ENCODE measurements at regions not wholly inside any gene's neighbourhood (a gene's known extent, or its start where the extent isn't known, plus 50 kb on each side); places are given as distances from the start of the nearest gene placed in this dataset.
"Not testable (repeated sequence)": the region's sequence is repeated elsewhere in the genome, so short reads cannot be mapped to it uniquely, and the experiment has no call there.

DNA sequence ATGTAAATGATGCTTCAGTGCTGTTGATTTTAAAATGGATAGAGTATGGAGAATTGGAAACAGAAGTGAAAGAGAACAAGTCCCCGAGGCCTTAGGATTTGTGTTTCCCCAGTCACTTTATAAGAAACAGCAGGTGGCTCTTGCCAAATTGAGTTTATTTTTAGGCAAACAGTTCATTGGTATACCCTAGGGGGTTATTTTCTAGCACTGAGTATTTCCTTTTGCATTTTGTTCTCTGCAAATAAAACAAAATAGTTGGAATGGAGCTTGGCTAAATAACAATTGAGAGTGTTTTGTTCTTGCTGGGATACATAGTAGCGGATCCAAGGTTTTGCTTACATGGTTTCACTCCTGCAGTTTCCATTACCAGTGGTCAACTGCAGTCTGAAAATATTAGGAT, 591.1 kb upstream of the C16orf82 start:
- H3K9me3 ChIP-seq (ENCODE audit: control insufficient read depth in 2 of 2, low read length in 2 of 2), result no peaks in the 10 kb centered on the region
- no peaks in the 10 kb centered on the region for H3K4me1 ChIP-seq (ENCODE audit: control insufficient read depth in 2 of 2, insufficient read depth in 2 of 2, low read length in 2 of 2)
- H3K27me3 ChIP-seq (ENCODE audit: control insufficient read depth in 2 of 2, insufficient read depth in 2 of 2, low read length in 2 of 2), result no peaks in the 10 kb centered on the region
- no peak overlapping the region for H3K27ac ChIP-seq (ENCODE audit: low read depth in 2 of 2, low read length in 2 of 2)
- no peak overlapping the region for H3K9ac ChIP-seq (ENCODE audit: low read depth in 1 of 2, low read length in 2 of 2)
- no peaks in the 10 kb centered on the region for H3K36me3 ChIP-seq (ENCODE audit: control insufficient read depth in 2 of 2, insufficient read depth in 2 of 2, low read length in 2 of 2)
- H3K4me3 ChIP-seq (ENCODE audit: low read length in 2 of 2), result no peak overlapping the region

DNA sequence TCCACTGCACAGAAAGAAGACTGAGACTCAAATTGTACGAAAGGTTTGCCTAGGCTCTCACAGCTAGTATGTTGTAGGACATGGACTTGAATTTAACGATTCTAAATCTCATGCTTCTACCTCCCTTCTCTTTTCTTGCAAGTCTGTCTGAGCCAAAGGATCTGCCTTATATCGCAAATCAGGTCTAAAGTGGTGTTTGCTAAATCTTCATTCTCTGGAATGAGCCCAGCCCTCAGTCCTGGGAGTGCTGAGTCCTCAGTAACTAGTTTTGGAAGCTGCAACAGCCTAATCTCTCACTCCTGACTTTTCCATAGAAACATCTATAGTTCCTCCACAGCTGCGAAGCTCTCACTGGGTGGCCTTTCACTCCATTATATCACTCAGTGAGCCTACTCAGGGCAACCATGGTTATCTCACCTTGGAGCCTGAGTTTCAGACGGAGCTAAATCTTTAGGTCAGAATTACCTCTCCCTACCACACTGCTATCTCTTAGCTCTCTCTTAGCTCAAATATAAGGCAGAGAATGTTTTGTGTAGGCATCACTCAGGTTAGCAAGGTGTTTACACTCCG, 575.5 kb upstream of the C16orf82 start:
- H3K9ac ChIP-seq (ENCODE audit: low read depth in 1 of 2, low read length in 2 of 2), result no peak overlapping the region
- H3K9me3 ChIP-seq (ENCODE audit: control insufficient read depth in 2 of 2, low read length in 2 of 2), result no peaks in the 10 kb centered on the region
- H3K4me1 ChIP-seq (ENCODE audit: control insufficient read depth in 2 of 2, insufficient read depth in 2 of 2, low read length in 2 of 2), result no peaks in the 10 kb centered on the region
- no peak overlapping the region for H3K27ac ChIP-seq (ENCODE audit: low read depth in 2 of 2, low read length in 2 of 2)
- H3K27me3 ChIP-seq (ENCODE audit: control insufficient read depth in 2 of 2, insufficient read depth in 2 of 2, low read length in 2 of 2), result no peaks in the 10 kb centered on the region
- H3K4me3 ChIP-seq (ENCODE audit: low read length in 2 of 2), result no peak overlapping the region
- no peaks in the 10 kb centered on the region for H3K36me3 ChIP-seq (ENCODE audit: control insufficient read depth in 2 of 2, insufficient read depth in 2 of 2, low read length in 2 of 2)

DNA sequence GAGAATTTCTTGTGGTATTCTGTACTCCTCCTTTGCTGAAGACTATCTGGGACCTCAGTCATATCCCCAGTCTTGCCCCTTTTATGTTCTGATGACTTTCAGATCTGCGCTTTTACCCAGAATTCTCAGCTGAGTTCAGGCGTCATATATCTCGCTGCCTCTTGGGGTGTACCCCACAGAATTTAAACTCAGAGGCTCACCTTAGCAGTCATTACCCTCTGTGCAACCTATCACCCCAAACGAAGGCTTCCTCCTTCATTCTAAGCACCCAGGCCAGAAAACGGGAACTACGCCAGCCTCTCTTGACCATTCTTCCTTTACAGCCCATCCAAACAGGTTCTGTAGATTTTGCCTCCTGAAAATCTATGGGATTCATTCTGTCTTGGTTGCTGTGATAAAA, 574.8 kb upstream of the C16orf82 start:
- no peak overlapping the region for H3K9ac ChIP-seq (ENCODE audit: low read depth in 1 of 2, low read length in 2 of 2)
- H3K4me1 ChIP-seq (ENCODE audit: control insufficient read depth in 2 of 2, insufficient read depth in 2 of 2, low read length in 2 of 2), result no peaks in the 10 kb centered on the region
- no peaks in the 10 kb centered on the region for H3K27me3 ChIP-seq (ENCODE audit: control insufficient read depth in 2 of 2, insufficient read depth in 2 of 2, low read length in 2 of 2)
- no peak overlapping the region for H3K4me3 ChIP-seq (ENCODE audit: low read length in 2 of 2)
- no peak overlapping the region for H3K27ac ChIP-seq (ENCODE audit: low read depth in 2 of 2, low read length in 2 of 2)
- H3K9me3 ChIP-seq (ENCODE audit: control insufficient read depth in 2 of 2, low read length in 2 of 2), result no peaks in the 10 kb centered on the region
- no peaks in the 10 kb centered on the region for H3K36me3 ChIP-seq (ENCODE audit: control insufficient read depth in 2 of 2, insufficient read depth in 2 of 2, low read length in 2 of 2)

DNA sequence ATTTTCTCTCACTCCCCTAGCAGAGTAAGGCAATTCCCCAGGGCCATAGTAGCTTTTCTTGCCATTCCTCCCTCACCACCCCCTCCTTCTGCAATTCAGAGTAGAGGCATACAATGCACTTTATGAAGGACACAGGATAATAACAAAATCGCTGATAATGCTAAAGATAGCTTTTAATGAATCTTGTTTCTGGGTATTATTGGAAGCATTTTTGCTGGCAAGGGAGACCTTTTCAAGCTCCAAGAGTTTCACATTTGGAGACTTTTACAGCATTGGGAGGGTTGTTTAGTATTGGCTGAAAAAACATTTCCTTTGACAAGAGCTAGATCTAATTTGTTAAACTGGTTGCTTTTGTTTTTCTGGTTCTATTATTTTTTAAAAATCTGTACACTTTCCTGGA, 573.0 kb upstream of the C16orf82 start:
- no peak overlapping the region for H3K9ac ChIP-seq (ENCODE audit: low read depth in 1 of 2, low read length in 2 of 2)
- no peaks in the 10 kb centered on the region for H3K9me3 ChIP-seq (ENCODE audit: control insufficient read depth in 2 of 2, low read length in 2 of 2)
- no peaks in the 10 kb centered on the region for H3K4me1 ChIP-seq (ENCODE audit: control insufficient read depth in 2 of 2, insufficient read depth in 2 of 2, low read length in 2 of 2)
- no peaks in the 10 kb centered on the region for H3K27me3 ChIP-seq (ENCODE audit: control insufficient read depth in 2 of 2, insufficient read depth in 2 of 2, low read length in 2 of 2)
- no peak overlapping the region for H3K4me3 ChIP-seq (ENCODE audit: low read length in 2 of 2)
- no peak overlapping the region for H3K27ac ChIP-seq (ENCODE audit: low read depth in 2 of 2, low read length in 2 of 2)
- no peaks in the 10 kb centered on the region for H3K36me3 ChIP-seq (ENCODE audit: control insufficient read depth in 2 of 2, insufficient read depth in 2 of 2, low read length in 2 of 2)

DNA sequence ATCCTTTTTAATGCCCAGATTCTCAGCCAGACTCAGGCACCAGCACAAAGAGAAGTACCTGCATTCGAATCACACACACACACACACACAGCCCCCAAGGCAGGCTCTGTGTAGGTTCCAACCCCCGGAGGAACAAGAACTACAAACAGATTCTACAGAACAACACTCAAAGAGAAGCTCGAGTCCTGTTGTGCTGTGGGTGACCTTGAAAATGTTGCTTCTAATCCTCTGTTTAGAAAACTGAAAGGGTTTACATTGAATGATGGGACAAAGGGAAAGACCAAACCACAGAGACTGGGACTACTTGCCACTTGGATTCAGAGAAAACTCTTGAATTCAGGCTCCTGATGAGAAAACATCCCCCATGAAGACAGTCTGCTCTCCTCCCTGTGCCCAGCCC, 568.8 kb upstream of the C16orf82 start:
- Histone ChIP-seq H3K27me3 (ENCODE audit: control insufficient read depth in 2 of 2, insufficient read depth in 2 of 2, low read length in 2 of 2) (no peaks in the 10 kb centered on the region), H3K36me3 (ENCODE audit: control insufficient read depth in 2 of 2, insufficient read depth in 2 of 2, low read length in 2 of 2) (no peaks in the 10 kb centered on the region), H3K9ac (ENCODE audit: low read depth in 1 of 2, low read length in 2 of 2) (no peak overlapping the region), H3K27ac (ENCODE audit: low read depth in 2 of 2, low read length in 2 of 2) (no peak overlapping the region), H3K4me1 (ENCODE audit: control insufficient read depth in 2 of 2, insufficient read depth in 2 of 2, low read length in 2 of 2) (no peaks in the 10 kb centered on the region), H3K9me3 (ENCODE audit: control insufficient read depth in 2 of 2, low read length in 2 of 2) (no peaks in the 10 kb centered on the region), H3K4me3 (ENCODE audit: low read length in 2 of 2) (no peak overlapping the region)

DNA sequence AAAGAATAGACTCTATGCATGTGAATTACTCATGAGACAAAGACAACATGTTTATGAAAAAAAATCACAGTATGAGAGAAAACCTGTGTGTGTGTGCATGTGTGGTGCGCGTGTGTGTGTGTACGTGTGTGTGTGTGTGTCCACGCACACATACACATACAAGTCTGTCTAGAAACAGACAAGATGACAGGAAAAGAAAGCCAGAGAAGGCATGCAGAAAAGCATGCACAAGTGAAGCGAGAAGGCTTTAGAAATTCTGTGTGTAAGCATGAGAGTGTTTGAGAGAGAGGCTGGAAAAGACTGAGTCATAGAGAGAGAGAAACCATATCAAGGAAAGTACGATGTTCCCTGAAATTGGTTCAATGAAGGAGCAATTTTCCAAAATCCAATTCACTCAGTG, 566.4 kb upstream of the C16orf82 start:
- H3K27ac ChIP-seq (ENCODE audit: low read depth in 2 of 2, low read length in 2 of 2), result no peak overlapping the region
- H3K4me1 ChIP-seq (ENCODE audit: control insufficient read depth in 2 of 2, insufficient read depth in 2 of 2, low read length in 2 of 2), result no peaks in the 10 kb centered on the region
- H3K4me3 ChIP-seq (ENCODE audit: low read length in 2 of 2), result no peak overlapping the region
- no peaks in the 10 kb centered on the region for H3K9me3 ChIP-seq (ENCODE audit: control insufficient read depth in 2 of 2, low read length in 2 of 2)
- H3K36me3 ChIP-seq (ENCODE audit: control insufficient read depth in 2 of 2, insufficient read depth in 2 of 2, low read length in 2 of 2), result no peaks in the 10 kb centered on the region
- no peaks in the 10 kb centered on the region for H3K27me3 ChIP-seq (ENCODE audit: control insufficient read depth in 2 of 2, insufficient read depth in 2 of 2, low read length in 2 of 2)
- no peak overlapping the region for H3K9ac ChIP-seq (ENCODE audit: low read depth in 1 of 2, low read length in 2 of 2)

DNA sequence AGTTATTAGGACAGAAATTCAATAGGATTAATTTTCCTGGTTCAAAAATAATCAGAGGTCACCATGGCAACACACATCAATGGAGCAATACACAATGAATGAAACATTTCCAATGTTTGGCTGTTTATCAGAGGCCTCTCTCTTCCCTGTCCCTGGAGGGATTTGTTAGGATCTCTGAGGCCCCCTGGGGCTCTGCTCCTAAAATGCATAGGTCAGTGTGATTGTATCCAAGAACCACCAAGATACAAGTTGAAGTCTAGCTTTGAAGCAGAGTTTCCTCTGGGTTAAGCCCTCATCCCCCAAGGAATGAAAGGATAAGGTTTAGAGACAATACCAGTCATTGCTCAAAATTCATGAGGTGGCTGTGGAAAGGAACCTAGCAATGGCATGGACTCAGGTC, 561.2 kb upstream of the C16orf82 start:
- Histone ChIP-seq H3K4me3 (ENCODE audit: low read length in 2 of 2) (no peak overlapping the region), H3K36me3 (ENCODE audit: control insufficient read depth in 2 of 2, insufficient read depth in 2 of 2, low read length in 2 of 2) (no peaks in the 10 kb centered on the region), H3K4me1 (ENCODE audit: control insufficient read depth in 2 of 2, insufficient read depth in 2 of 2, low read length in 2 of 2) (no peaks in the 10 kb centered on the region), H3K9ac (ENCODE audit: low read depth in 1 of 2, low read length in 2 of 2) (no peak overlapping the region), H3K9me3 (ENCODE audit: control insufficient read depth in 2 of 2, low read length in 2 of 2) (no peaks in the 10 kb centered on the region), H3K27ac (ENCODE audit: low read depth in 2 of 2, low read length in 2 of 2) (no peak overlapping the region), H3K27me3 (ENCODE audit: control insufficient read depth in 2 of 2, insufficient read depth in 2 of 2, low read length in 2 of 2) (no peaks in the 10 kb centered on the region)

DNA sequence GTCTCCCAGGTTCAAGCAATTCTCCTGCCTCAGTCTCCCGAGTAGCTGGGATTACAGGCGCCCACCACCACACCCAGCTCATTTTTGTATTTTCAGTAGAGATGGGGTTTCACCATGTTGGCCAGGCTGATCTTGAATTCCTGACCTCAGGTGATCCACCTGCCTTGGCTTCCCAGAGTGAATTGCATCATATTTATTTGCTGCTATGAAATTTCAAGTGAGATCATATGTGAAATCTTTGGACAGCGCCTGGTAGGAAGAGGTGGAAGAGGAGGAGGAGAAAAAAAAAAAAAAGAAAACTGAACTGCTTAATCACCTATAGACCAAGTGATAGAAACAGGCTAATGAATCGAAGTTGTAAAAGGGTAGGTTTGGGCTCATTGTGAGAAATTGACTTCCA, 557.8 kb upstream of the C16orf82 start:
- not testable (repeated sequence) for H3K36me3 ChIP-seq (ENCODE audit: control insufficient read depth in 2 of 2, insufficient read depth in 2 of 2, low read length in 2 of 2); H3K27me3 ChIP-seq (ENCODE audit: control insufficient read depth in 2 of 2, insufficient read depth in 2 of 2, low read length in 2 of 2); H3K4me3 ChIP-seq (ENCODE audit: low read length in 2 of 2); H3K27ac ChIP-seq (ENCODE audit: low read depth in 2 of 2, low read length in 2 of 2); H3K9me3 ChIP-seq (ENCODE audit: control insufficient read depth in 2 of 2, low read length in 2 of 2); H3K9ac ChIP-seq (ENCODE audit: low read depth in 1 of 2, low read length in 2 of 2); H3K4me1 ChIP-seq (ENCODE audit: control insufficient read depth in 2 of 2, insufficient read depth in 2 of 2, low read length in 2 of 2)

DNA sequence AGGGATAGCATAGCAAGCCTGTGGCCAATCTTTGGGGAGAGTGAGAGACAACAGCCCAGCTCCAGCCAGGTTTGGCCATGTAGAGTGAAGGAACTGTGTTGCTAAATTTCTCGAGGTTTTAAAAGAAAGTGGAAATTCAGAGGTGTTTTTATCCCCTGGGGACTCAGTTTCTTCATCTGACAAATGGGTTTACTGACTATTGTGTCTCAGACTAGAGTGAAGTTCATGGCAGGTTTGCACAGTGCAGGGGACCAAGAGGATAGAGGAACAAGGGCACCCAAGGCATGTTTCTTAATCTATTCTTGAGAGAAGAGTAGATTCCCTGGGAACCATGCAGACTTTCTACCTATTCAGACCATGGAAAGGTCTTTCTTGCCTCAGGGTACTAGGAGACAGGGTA, 555.8 kb upstream of the C16orf82 start:
- Histone ChIP-seq H3K4me3 (ENCODE audit: low read length in 2 of 2) (no peak overlapping the region), H3K9me3 (ENCODE audit: control insufficient read depth in 2 of 2, low read length in 2 of 2) (no peaks in the 10 kb centered on the region), H3K27ac (ENCODE audit: low read depth in 2 of 2, low read length in 2 of 2) (no peak overlapping the region), H3K9ac (ENCODE audit: low read depth in 1 of 2, low read length in 2 of 2) (no peak overlapping the region), H3K27me3 (ENCODE audit: control insufficient read depth in 2 of 2, insufficient read depth in 2 of 2, low read length in 2 of 2) (no peaks in the 10 kb centered on the region), H3K4me1 (ENCODE audit: control insufficient read depth in 2 of 2, insufficient read depth in 2 of 2, low read length in 2 of 2) (no peaks in the 10 kb centered on the region), H3K36me3 (ENCODE audit: control insufficient read depth in 2 of 2, insufficient read depth in 2 of 2, low read length in 2 of 2) (no peaks in the 10 kb centered on the region)

DNA sequence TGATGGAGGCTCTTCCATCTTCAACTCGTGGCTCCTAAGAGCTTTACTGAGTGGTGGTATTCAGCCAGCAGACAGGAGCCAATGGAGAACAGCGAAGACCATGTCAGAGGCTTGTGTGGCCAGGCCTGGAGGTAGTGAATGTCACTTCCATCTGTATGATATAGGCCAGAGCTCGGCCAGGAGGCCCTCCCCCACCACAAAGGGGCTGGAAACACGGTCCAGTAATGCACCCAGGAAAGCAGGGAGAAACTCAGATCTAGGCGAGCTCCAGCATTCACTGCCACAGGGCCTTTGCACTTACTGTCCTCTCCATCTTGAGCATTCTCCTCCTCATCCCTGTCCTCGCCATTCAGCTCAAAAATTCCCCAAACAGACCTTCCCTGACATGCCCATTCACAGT, 555.3 kb upstream of the C16orf82 start:
- Histone ChIP-seq H3K36me3 (ENCODE audit: control insufficient read depth in 2 of 2, insufficient read depth in 2 of 2, low read length in 2 of 2) (no peaks in the 10 kb centered on the region), H3K27me3 (ENCODE audit: control insufficient read depth in 2 of 2, insufficient read depth in 2 of 2, low read length in 2 of 2) (no peaks in the 10 kb centered on the region), H3K9me3 (ENCODE audit: control insufficient read depth in 2 of 2, low read length in 2 of 2) (no peaks in the 10 kb centered on the region), H3K4me3 (ENCODE audit: low read length in 2 of 2) (no peak overlapping the region), H3K4me1 (ENCODE audit: control insufficient read depth in 2 of 2, insufficient read depth in 2 of 2, low read length in 2 of 2) (no peaks in the 10 kb centered on the region), H3K27ac (ENCODE audit: low read depth in 2 of 2, low read length in 2 of 2) (no peak overlapping the region), H3K9ac (ENCODE audit: low read depth in 1 of 2, low read length in 2 of 2) (no peak overlapping the region)

DNA sequence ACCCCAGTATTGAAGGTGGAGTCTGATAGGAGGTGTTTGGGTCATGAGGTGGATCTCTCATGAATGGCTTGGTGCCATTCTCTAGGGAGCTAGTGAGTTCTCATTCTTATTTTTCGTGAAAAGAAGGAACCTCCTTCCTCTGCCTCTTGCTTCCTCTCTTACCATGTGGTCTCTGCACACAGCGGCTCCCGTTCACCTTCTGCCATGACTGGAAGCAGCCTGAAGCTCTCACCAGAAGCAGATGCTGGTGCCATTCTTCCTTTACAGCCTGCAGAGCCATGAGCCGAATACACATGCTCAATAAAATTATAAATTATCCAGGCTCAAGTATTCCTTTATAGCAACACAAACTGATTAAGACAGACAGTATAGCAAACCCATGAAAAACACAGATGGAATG, 545.1 kb upstream of the C16orf82 start:
- no peak overlapping the region for H3K27ac ChIP-seq (ENCODE audit: low read depth in 2 of 2, low read length in 2 of 2)
- no peak overlapping the region for H3K4me3 ChIP-seq (ENCODE audit: low read length in 2 of 2)
- H3K9me3 ChIP-seq (ENCODE audit: control insufficient read depth in 2 of 2, low read length in 2 of 2), result no peaks in the 10 kb centered on the region
- H3K27me3 ChIP-seq (ENCODE audit: control insufficient read depth in 2 of 2, insufficient read depth in 2 of 2, low read length in 2 of 2), result no peaks in the 10 kb centered on the region
- H3K36me3 ChIP-seq (ENCODE audit: control insufficient read depth in 2 of 2, insufficient read depth in 2 of 2, low read length in 2 of 2), result no peaks in the 10 kb centered on the region
- H3K4me1 ChIP-seq (ENCODE audit: control insufficient read depth in 2 of 2, insufficient read depth in 2 of 2, low read length in 2 of 2), result no peaks in the 10 kb centered on the region
- H3K9ac ChIP-seq (ENCODE audit: low read depth in 1 of 2, low read length in 2 of 2), result no peak overlapping the region

Measured in mucosa of rectum (tissue), 2 donors.